HTR-8/SVneo (cell line): ENCODE measurements at regions not wholly inside any gene's neighbourhood (a gene's known extent, or its start where the extent isn't known, plus 50 kb on each side); places are given as distances from the start of the nearest gene placed in this dataset.
"Not testable (repeated sequence)": the region's sequence is repeated elsewhere in the genome, so short reads cannot be mapped to it uniquely, and the experiment has no call there.

ENCODE experiments used
- DNase-seq: peaks from one replicate; pipeline ENCODE4 v3.0.0; 2011; ENCODE audit warnings: low spot score, mixed read lengths; ENCODE audit not compliant: insufficient read length
- FAIRE-seq: peaks from 2 replicates; lab custom pipeline; 2011; peaks lifted over from hg19 to GRCh38; lab: Jason Lieb, UNC

DNA sequence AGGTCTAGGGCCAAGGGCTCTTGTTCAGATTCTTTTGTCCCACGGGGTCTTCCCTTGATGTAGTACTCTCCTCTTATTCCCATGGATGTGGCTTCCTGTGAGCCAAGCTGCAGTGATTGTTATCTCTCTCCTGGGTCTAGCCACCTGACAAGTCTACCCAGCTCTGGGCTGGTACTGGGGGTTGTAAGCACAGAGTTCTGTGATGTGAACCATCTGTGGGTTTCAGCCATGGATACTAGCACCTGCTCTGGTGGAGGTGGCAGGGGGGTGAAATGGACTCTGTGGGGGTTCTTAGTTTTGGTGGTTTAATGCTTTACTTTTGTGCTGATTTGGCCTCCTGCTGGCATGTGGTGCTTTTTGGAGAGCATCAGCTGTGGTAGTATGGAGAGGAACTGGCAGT is 350.8 kb downstream of the DNAJB9 start:
- no peak for DNase-seq
- FAIRE-seq = no peak

DNA sequence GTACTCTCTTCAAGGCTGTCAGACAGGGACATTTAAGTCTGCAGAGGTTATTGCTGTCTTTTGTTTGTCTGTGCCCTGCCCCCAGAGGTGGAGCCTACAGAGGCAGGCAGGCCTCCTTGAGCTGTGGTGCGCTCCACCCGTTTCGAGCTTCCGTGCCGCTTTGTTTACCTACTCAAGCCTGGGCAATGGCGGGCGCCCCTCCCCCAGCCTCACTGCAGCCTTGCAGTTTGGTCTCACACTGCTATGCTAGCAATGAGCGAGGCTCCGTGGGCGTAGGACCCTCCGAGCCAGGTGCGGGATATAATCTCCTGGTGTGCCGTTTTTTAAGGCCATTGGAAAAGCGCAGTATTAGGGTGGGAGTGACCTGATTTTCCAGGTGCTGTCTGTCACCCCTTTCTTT is 373.4 kb downstream of the DNAJB9 start:
- not testable (repeated sequence) for FAIRE-seq, DNase-seq

DNA sequence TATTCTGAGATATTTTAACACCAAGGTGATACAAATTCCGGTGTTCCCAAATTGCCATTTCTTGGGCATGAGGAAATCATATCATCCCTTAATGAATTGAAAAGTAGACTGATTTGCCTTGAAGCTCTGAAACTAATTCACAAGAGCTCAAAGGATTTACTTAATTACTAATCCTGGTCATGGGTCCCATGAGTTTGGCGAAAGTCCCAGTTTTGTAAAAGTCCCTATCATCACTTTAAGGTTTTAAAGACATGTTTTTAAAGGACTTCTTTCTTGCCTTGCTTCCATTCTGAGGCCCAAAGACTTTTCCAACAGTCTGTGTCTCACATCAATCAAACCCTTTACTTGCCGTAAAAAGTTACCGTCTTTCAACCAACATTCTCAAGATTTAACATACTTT is 377.9 kb downstream of the DNAJB9 start:
- no peak for DNase-seq
- FAIRE-seq = no peak

DNA sequence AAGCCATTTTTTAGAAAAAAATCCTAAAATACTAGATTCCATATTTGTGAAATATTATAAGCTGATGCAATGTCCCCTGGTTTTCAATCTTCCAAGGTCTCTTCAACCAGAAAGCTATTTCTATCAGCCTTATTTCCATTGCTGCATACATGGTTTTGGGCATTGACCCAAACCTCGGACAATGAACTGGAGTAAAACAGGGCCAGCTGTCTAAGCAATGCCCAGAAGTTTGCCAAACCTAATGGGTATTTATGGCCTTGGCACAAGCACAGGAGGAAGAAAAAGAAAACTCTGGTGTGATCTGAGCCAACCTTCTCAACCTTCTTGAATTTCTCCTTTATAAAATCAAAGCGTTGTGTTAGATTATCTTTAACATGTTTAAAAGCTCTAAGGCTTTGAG is 402.3 kb downstream of the DNAJB9 start:
- DNase-seq (no peak), FAIRE-seq (no peak)

DNA sequence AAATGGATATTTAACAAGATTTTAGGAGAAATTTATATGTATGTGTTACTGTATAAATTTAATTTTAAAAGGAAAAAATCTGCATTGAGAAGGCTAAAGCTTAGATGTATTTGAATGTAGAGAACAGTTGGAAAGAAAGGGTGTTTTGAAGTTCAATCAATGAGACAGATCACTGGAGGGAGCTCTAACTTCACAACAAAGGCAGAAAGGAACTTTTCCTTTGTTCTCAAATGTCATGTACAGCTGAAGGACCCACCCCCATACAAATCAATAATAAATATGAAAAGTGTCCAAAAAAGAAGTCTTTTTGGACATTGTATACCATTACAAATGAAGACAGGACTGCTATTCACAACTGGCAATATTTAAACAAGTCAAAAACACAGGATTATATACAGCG is 403.4 kb downstream of the DNAJB9 start:
- FAIRE-seq = no peak

DNA sequence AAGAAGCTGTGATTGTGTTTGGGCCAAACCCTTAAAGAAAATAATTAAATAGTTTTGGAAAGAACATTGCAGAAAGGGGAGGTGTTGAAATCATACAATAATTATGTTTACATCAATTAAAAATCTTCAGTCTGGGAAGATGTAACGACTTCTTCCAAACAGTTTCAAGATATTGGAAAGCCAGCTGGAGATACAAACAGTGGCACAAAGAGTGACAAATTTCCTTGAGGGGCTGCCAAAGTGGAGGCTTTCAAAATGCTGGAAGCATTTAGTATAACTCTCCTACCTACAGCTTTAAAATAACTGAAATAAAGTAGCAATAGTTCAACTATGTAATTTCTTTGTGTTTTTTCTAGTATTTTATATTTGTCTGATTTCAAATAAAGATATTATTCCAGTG is 405.0 kb downstream of the DNAJB9 start:
- FAIRE-seq = no peak
- no peak for DNase-seq

More for the DNA sequence above, 403.4 kb downstream of the DNAJB9 start:
- DNase-seq = no peak

DNA sequence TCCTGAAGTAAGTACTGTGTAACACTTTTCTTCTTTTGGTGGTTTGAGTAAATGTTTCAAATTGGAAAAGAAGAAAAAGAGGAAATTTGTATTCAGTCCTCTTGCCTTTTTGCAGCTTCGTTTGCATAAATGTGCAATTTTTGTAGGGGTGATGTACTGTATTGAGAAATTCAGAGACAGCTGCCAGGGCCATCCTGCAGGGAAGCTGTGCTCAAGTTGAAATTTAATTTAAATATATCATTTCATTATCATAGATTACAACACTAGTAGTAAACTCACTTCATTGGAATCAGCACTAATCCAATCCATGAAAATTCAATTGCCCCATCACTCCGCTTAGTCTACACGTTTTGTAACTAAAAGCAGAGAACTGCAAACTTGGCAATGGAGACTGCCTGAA is 415.4 kb downstream of the DNAJB9 start:
- no peak for DNase-seq
- FAIRE-seq = no peak

DNA sequence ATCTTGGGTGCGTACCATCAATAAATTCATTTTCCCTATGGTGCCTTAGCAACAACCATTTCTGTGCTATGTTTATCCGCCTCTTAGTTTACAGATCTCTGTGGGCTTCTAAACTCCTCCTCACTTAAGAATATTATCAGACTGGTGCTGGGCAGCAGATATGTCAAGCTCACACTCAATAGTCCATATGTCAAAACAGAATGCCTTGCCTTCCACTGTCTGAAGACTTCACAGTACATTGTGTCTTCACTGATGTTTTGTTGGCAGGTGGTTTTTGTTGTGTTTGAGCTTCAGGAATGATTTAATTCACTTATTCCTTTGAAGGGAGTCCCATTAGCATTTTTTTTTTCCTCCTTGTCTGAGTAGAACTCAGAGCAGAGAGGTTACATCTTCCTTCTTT is 419.6 kb downstream of the DNAJB9 start:
- DNase-seq (no peak), FAIRE-seq (no peak)

DNA sequence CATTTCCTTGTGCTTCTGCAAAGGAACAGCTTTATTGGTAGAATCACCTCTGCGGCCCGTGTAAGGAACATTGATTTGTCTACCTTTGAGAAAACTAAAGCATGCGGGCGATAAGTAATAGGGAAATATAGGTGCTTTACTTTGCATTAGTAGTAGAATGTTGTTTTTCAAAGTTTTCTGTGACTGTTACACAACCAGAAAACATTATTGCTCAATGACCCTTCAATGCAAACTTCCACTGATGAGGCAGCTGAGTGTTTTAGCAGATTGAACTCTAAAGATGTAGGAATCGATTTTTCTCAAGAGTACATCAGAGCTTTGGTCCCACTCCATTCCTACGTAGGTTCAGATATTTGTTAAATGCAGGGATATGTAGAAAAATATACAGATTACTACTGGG is 427.8 kb downstream of the DNAJB9 start:
- FAIRE-seq (no peak), DNase-seq (no peak)

DNA sequence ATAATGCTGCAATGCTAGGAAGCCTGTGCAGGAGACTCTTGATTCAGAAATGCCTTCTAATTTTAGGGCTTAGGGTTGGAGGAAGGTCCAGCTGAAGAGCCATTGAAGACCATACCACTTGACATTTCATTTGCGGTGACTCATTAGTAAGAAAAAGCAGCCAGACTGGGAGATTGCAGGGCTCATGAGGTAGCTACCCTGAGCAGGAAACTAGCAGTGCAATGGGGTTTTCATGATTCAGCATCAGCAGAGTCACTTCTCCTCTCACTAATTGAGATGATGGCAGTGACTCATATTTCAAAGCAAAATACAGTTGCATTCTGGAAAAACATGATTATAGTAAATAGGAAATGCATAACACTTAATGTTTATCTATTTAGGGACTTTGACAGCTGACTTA is 434.1 kb downstream of the DNAJB9 start:
- DNase-seq = no peak
- FAIRE-seq = no peak

DNA sequence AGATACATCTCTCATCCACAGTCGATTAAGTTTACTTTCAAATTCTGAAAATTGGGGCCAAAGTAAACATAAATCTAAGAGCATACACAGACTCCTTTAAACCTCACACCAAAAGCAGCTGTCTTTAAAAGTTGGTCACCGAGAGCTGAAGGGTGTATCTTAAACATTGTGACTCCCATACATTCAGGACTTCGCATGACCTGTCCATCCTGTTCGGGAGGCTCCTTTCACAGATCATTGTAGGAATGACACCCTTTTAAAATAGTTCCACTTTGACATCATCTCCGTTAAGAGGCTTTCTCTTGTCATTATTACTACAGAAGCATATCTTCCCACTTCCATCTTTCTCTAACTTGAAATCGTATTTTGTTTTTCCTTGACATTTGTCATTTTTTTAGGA is 440.0 kb downstream of the DNAJB9 start:
- no peak for DNase-seq
- FAIRE-seq = no peak

DNA sequence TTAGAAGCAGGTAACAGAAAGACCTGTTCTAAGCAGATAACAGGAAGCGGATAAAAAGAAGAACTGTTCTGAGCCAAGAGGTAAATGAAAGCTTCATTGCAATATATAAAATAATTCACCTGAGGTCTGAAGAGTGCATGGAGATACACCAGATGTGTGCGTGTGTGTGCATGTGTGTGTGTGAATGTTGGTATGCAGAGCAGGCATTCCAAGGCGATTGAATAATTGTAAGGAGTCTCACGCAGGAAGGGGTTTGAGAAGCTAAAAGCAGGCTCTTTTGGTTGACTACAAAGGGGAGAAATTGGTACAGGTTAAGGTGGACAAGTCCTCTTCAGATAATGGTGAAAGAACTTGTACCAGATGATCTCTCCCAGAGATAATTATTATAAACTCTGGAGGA is 450.6 kb downstream of the DNAJB9 start:
- no peak for FAIRE-seq
- DNase-seq = no peak

DNA sequence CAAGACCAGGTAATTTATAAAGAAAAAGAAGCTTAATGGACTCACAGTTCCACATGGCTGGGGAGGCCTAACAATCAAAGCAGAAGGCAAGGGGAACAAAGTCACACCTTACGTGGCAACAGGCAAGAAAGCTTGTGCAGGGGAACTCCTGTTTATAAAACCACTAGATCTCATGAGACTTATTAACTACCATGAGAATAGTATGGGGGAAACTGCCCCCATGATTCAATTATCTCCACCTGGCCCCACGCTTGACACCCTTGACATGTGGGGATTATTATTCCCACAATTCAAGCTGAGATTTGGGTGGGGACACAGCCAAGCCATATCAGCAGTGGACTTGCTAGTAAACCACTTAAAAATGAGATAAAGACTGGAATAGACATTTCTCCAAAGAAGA is 451.7 kb downstream of the DNAJB9 start:
- DNase-seq = no peak
- FAIRE-seq = no peak

DNA sequence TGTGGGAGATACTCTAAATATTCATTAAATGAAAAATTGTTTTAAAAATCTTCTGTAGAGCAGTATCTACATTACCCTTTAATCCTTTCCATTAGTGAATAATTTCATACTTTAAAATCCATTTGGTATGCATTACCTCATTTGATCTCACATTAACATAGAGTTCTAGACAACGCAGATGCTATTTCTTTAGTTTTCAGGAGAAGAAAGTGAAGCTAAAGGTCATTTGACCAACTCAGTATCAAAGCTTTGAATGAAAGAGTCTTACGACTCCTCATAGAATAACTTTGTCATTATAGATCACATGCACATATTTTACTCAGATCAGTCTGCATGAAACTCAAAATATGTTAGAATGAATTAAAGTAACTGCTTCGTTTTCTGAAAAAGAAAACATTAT is 460.2 kb downstream of the DNAJB9 start:
- no peak for FAIRE-seq
- no peak for DNase-seq

DNA sequence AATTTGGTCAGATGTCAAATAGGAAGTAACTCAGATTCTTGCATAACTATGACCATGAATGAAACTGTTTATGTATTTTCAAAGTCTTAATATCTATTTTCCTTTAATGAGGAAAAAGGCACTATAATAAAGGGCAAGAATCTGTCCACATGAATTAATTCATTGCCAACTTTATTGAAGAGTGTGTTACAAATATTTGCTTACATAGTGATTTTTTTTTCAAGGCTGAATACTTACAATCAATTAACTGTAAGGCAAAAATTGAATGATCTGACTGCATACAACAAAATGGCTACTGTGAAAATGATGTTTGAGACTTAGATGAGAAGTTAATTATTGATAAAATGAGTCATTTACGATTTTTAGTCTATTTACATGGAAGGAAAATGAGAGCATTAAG is 475.0 kb downstream of the DNAJB9 start:
- DNase-seq = no peak
- FAIRE-seq = no peak

DNA sequence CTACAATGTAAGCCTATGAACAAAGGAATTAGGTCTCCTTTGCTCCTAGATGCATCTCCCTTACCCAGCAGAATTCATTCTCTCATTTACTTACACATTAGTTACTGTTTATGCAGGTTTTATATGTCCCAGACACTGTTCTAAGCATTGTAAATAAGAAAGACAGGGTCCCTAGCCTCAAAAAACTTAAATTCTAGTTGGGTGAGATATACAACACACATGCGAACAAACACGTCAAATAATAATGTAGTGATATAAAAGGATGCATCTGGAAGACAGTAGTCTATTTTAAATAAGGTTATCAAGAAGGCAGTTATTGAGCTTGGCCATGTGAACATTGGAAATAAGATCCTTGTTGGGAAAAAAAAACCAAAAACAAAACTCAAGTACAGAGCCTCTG is 479.7 kb downstream of the DNAJB9 start:
- FAIRE-seq (no peak), DNase-seq (no peak)

DNA sequence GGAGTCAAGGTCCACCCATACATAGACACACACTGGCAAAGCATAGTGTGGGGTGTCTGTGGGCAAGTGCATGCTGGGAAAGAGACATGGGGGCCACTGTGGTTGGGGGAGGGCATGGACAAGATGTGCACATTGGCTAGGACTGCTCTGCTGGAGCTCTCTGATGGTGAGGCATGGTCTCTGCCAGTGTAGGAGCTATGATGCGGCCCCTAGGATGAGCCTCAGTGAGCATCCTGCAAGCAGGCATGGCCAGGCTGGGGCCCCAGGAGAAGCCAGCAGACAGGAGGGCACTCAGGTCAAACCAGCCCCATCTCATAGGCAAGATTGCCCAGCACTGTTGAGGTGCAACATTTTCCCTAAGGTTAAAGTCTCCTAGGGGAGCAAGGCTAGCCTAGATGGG is 489.4 kb downstream of the DNAJB9 start:
- FAIRE-seq (no peak), DNase-seq (no peak)

DNA sequence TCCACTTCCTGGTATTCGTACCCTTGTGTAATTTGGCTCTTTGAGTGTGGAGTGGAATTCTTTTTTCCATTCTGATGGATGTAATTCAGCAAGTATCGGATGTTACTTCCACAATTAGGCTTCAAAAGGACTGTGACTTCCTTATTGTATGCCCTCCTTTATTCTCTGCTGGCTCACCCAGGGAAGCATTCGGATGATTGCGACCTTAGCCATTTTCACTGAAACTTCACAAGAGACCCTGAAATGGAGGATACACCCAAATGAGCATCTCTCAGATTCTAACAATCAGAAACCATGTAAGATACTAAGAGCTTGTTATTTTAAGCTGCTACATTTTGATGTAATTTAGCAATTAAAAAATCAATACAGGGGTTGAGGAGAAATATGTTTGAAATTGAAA is 493.1 kb downstream of the DNAJB9 start:
- DNase-seq (no peak), FAIRE-seq (no peak)

DNA sequence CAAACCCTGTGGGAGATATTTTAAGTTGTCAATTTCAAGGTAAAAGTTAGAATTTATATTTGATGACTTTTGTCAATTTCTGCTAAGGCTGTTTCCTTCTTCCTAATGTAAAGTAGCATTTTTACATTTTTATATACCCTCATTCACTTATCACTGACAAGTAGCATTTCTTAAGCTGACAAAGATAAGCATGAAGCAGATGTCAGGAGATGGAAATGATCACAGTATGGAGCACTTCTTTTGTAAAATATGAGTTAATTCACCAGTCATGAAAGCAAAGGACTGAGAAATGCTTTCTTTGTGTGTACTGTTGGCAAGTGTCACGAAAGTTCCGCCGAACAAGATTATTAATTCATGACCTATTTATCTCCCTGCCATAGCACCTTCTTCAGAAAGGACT is 503.9 kb downstream of the DNAJB9 start:
- FAIRE-seq = no peak

DNA sequence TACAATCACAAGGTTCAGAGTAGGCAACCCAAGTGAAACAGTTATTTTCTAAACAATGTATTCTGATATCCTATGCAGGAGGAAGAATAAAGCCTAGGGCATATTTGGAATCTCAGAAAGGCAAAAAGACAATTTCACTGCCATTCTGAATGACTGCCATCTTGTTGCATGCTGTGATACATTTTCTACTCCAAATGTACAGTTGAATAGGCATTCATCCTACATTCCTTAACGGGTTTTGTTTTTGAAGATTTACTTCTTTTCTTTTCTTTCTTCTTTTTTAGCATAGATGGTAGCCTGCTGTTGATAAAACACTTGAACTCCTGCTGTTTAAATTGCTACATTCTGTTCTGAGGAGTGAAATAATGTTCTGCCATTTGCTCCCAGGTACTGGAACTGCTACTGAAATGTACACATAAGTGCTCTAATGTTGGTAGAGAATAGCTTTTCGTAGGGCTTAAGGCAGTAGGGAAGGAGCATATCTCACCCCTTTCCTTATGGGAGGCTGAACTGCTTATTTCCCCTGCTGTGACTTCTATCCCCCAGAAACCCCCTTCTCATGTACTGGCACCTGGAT is 506.8 kb downstream of the DNAJB9 start:
- no peak for FAIRE-seq
- DNase-seq = no peak

More for the DNA sequence above, 503.9 kb downstream of the DNAJB9 start:
- DNase-seq = no peak

DNA sequence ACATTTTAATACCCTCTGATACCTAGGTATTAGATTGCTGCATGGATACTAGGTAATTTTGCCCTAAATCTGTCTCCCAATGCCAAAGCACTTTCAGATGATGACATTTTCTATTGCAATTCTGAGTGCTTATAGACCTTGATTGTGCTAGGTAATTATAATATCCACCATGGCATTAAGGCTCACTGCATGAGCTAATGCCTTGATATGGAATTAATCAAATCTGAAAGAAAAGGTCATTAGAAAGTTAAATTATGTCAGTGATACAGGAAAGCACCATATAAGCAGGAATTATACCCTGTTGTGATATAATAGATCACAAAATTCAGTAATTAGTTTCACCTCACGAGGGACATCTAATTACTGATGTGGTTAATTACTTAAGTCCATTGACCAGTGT is 521.4 kb downstream of the DNAJB9 start:
- FAIRE-seq (no peak), DNase-seq (no peak)

DNA sequence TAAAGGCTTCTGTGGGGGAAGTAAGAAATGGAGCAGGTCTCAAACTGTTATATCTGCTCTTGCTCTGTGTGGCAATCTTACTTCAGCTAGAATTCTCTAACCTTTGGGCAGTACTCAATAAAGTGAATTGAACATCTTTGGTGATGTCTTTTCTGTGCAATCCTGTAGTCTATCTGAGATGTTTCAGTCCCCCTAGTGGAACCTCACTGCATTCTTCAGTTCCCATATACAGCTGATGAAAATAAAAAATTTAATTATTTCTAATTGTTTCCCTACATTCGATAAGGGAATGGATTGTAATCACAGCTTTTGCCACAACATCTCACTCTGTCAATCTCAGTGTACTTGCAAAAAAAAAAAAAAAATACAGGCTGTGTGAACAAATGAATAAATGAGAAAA is 522.6 kb downstream of the DNAJB9 start:
- FAIRE-seq (no peak), DNase-seq (no peak)

DNA sequence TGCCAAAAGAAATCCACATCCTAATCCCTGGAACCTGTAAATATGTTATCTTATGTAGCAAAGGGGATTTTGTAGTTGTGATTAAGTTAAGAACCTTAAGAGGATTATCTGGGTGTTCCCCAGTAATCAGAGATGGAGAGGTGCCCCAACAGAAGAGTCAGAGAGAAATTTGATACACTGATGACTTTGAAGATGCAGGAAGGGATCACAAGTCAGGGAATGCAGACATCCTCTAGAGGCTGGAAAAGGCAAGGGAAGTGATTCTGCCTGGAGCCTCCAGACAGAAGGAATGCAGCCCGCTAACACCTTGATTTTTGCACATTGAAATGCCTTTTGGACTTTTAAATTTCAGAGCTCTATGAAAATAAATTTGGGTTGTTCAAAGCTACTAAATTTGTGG is 531.7 kb downstream of the DNAJB9 start:
- no peak for FAIRE-seq
- no peak for DNase-seq
